MCF 10A (cell line): ENCODE measurements at regions not wholly inside any gene's neighbourhood (a gene's known extent, or its start where the extent isn't known, plus 50 kb on each side); places are given as distances from the start of the nearest gene placed in this dataset.

Source experiments
- BruUV-seq: library from RNA; stranded (reverse); fragments of 400-500 nt; replicated peaks from 2 replicates; lab custom pipeline; 2021; lab: Mats Ljungman, UMichigan
- CTCF ChIA-PET: fragments of 300-600 bp; sonication (Branson Sonifier 250); formaldehyde crosslinking; extraction: SDS; loops from one replicate; lab custom pipeline; 2021; ENCODE audit warnings: antibody characterized with exemption, inconsistent platforms; lab: Yijun Ruan, JAX
- POLR2A ChIA-PET: fragments of 300-600, 350-650 bp; sonication (Branson Sonifier 250); formaldehyde crosslinking; extraction: SDS; loops from one replicate; lab custom pipeline; 2020; ENCODE audit warnings: antibody characterized with exemption, inconsistent platforms; lab: Yijun Ruan, JAX
- DNase-seq: peaks from one replicate; pipeline ENCODE4 v3.0.0-alpha.2; 2018; ENCODE audit not compliant: unreplicated experiment
- H3K27ac Mint-ChIP-seq: one replicate; pipeline ENCODE4 v1.8.0; 2022; ENCODE audit warnings: mild to moderate bottlenecking, low read depth, mixed read lengths; ENCODE audit not compliant: unreplicated experiment
- H3K27me3 Mint-ChIP-seq: one replicate; pipeline ENCODE4 v1.8.0; 2022; ENCODE audit warnings: mixed read lengths; ENCODE audit not compliant: insufficient read depth, unreplicated experiment
- H3K36me3 Mint-ChIP-seq: one replicate; pipeline ENCODE4 v1.8.0; 2022; ENCODE audit warnings: mild to moderate bottlenecking, moderate library complexity, mixed read lengths; ENCODE audit not compliant: insufficient read depth, unreplicated experiment
- H3K4me1 Mint-ChIP-seq: one replicate; pipeline ENCODE4 v1.8.0; 2022; ENCODE audit warnings: mixed read lengths; ENCODE audit not compliant: insufficient read depth, unreplicated experiment
- H3K4me3 Mint-ChIP-seq: one replicate; pipeline ENCODE4 v1.8.0; 2022; ENCODE audit warnings: mild to moderate bottlenecking, moderate library complexity, mixed read lengths; ENCODE audit not compliant: unreplicated experiment
- H3K9me3 Mint-ChIP-seq: one replicate; pipeline ENCODE4 v1.8.0; 2022; ENCODE audit warnings: mixed read lengths; ENCODE audit not compliant: unreplicated experiment
- CTCF ChIP-seq: fragments of 200-600 bp; IDR thresholded peaks from one replicate; pipeline ENCODE4 v1.8.0; 2022; ENCODE audit warnings: antibody characterized with exemption, mild to moderate bottlenecking; ENCODE audit not compliant: unreplicated experiment
- intact Hi-C: fragments of 100-400 bp; cut with micrococcal nuclease; formaldehyde crosslinking; loops from 2 replicates; pipeline ENCODE4 v1.14.1; 2022

- TF ChIP-seq CTCF, result no peak
- ChIA-PET CTCF (no interaction called here), POLR2A (no interaction called here)
- Mint-ChIP-seq H3K4me3 (no peak overlapping the region), H3K36me3 (no peaks in the 10 kb centered on the region), H3K27ac (no peak overlapping the region), H3K9me3 (no peaks in the 10 kb centered on the region), H3K4me1 (no peaks in the 10 kb centered on the region), H3K27me3 (peaks cover 25% of the 10 kb centered on the region)
- no TSS peak for BruUV-seq
- intact Hi-C loops, result no loop called here
- DNase-seq, result no peak
Measured at GRCh38 chr12:98213556-98213955, 301.8 kb upstream of the TMPO start.

- H3K4me1 Mint-ChIP-seq, result no peaks in the 10 kb centered on the region
- H3K27me3 Mint-ChIP-seq, result peaks cover 61% of the 10 kb centered on the region
- H3K36me3 Mint-ChIP-seq, result no peaks in the 10 kb centered on the region
- BruUV-seq, result no TSS peak
- no peak overlapping the region for H3K4me3 Mint-ChIP-seq
- no peaks in the 10 kb centered on the region for H3K9me3 Mint-ChIP-seq
- CTCF ChIA-PET, result no interaction called here
- DNase-seq, result no peak
- no peak overlapping the region for H3K27ac Mint-ChIP-seq
- POLR2A ChIA-PET, result no interaction called here
- intact Hi-C loops, result no loop called here
- no peak for TF ChIP-seq CTCF
Measured at GRCh38 chr12:98217257-98217656, 298.1 kb upstream of the TMPO start.

- CTCF ChIA-PET, result no interaction called here
- no peaks in the 10 kb centered on the region for H3K4me1 Mint-ChIP-seq
Measured at GRCh38 chr12:98220636-98221035, 294.8 kb upstream of the TMPO start.

GRCh38 chr12:98221243-98221808 is 294.1 kb upstream of the TMPO start:
- Mint-ChIP-seq H3K9me3 (no peaks in the 10 kb centered on the region), H3K27me3 (peaks cover 73% of the 10 kb centered on the region), H3K27ac (no peak overlapping the region), H3K4me3 (no peak overlapping the region), H3K4me1 (no peaks in the 10 kb centered on the region), H3K36me3 (no peaks in the 10 kb centered on the region)
- no peak for TF ChIP-seq CTCF
- CTCF ChIA-PET, result interaction anchor here (0.7 kb wide), 1 partner anchor 475 kb away, joined by 4 read pairs; no protein-coding TSS in a partner anchor
- no peak for DNase-seq
- POLR2A ChIA-PET, result no interaction called here
- no TSS peak for BruUV-seq
- intact Hi-C loops, result no loop called here

More at GRCh38 chr12:98220636-98221035, 294.8 kb upstream of the TMPO start:
- H3K4me3 Mint-ChIP-seq, result no peak overlapping the region
- no peak for DNase-seq
- no peaks in the 10 kb centered on the region for H3K36me3 Mint-ChIP-seq
- no peak overlapping the region for H3K27ac Mint-ChIP-seq
- POLR2A ChIA-PET, result no interaction called here
- no peaks in the 10 kb centered on the region for H3K9me3 Mint-ChIP-seq
- no peak for TF ChIP-seq CTCF
- no TSS peak for BruUV-seq
- intact Hi-C loops, result no loop called here
- H3K27me3 Mint-ChIP-seq, result peaks cover 80% of the 10 kb centered on the region
